DMS53 treated with DMSO at 0.1 percent for 48 hours (cell line): ENCODE measurements at regions not wholly inside any gene's neighbourhood (a gene's known extent, or its start where the extent isn't known, plus 50 kb on each side); places are given as distances from the start of the nearest gene placed in this dataset.

Experiments used
- DNase-seq: peaks from one replicate; lab custom pipeline; 2025; ENCODE audit not compliant: unreplicated experiment; lab: John Stamatoyannopoulos, UW

DNA sequence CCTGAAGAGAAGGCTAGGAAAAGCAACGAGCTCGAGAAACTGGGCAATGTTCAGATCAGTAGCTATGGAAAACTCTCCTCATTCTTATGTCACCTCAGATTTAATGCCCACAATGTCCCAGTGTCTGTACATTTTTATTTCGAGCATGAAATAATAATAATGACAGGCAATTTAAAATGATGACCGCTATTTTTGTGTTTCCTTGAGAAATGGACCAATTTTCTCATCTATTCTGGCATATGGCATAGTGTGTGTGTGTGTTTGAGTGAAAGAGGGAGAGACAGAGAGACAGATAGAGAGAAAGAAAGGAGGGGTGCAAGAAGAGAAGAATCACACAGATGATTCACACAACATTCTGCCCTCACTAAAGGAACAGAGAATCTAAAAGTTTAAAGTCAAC lies 119.1 kb upstream of the C1orf21 start:
- no peak for DNase-seq

DNA sequence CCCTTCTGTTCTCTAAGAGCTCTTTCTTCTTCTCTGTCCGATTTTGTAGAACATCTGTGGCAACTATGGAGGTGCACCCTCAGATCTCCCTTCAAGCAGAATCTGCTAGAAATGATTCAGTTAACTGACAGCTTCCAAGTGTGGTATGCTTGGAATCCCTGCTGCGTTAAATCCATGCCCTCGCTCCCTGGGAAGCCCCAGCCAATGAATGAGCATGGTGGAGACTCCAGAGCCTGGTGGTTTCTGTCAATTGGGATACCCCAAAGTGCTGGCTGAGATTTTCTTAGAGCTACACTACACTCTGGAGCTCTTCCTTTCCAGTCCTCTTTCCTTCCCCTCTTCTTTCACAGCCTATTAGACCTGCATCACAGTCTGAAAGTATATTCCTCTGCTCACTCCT lies 116.3 kb upstream of the C1orf21 start:
- DNase-seq, result no peak

DNA sequence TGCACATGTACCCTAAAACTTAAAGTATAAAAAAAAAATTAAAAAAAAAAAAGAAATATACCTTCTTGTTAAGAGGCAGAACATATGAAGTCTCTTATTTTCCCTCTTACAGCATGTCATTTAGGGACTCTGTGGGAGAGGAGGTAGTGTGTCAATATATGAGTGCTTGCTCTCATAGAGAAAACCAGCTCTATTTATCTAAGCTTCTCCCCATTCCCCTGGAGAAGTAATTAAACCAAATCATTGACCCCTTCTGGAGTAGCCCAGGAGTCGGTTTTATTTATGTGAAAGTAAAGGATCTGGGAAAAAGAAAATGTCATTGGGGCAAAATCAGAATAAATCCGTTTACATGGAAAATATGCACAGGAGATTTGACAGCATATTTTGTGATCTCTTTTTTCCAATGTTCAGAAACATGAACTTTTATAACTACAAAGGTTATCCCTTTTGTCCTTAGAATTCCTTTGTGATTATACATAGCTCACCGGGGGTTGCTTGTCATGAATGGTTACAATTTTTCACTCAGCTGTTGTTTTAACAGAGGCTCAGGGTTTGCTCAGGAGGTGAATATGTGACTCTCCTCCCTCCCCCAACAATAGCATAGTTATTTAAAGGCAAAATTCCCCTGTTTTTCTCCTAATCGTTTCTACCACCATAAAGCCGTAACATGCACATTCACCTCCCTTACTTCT lies 114.5 kb upstream of the C1orf21 start:
- no peak for DNase-seq

DNA sequence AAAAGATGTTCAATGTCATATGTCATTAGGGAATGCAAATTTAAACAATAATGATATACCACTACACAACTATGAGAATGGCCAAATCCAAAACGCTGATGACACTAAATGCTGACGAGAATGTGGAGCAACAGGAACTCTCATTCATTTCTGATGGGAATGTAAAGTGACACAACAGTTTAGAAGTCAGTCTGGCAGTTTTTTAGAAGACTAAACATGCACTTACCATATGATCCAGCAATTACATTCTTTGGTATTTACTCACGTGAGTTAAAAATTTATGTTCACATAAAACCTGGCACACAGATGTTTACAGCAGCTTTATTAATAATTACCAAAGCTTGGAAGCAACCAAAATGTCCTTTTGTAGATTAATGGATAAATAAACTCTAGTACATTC lies 110.4 kb upstream of the C1orf21 start:
- no peak for DNase-seq

DNA sequence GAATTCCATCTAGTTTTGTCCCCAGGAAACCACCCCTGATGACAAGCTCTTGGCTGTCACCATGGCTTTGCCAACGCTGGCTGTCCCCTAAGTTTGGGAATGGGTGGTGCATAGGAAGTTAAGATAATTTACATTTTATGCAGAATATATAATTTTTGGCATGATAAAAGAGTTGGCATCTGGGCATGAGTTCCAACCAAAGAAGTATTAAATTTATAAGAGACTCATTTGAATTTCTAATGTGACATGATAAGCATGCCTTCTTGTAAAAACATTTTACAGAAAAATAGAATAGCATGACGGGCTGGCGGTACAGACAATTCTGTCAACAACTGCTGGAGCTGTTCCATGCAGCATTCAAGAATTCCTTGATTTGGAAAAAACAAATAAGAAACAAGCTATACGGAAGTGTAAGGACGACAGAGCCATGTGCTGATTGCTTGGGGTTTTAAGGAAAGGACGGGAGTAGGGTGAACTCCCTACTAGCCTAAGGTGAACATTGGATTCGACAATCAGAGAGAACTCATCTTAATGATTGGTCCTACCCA lies 106.8 kb upstream of the C1orf21 start:
- DNase-seq, result no peak

DNA sequence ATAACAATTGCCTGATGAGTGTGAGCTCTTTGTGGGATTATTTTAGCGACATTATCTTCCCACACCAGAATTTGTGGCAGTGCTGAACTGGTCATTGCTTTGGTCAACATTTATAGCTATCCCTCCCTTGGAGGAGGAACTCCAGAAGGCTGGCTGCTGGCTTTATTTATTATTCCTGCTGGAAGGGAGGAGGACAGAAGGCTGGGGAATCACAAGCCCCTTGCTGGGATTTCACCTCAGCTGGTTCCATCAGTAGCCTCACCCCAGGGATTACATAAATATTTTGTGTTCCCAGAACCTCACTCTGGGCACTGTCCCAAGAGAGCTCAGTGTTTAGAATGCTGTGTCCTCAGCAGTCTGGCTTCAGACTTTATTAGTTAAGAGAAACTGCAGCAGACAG lies 102.8 kb upstream of the C1orf21 start:
- DNase-seq, result no peak

GRCh38 chr1:184284900-184285299 lies 101.9 kb upstream of the C1orf21 start:
- DNase-seq, result no peak

DNA sequence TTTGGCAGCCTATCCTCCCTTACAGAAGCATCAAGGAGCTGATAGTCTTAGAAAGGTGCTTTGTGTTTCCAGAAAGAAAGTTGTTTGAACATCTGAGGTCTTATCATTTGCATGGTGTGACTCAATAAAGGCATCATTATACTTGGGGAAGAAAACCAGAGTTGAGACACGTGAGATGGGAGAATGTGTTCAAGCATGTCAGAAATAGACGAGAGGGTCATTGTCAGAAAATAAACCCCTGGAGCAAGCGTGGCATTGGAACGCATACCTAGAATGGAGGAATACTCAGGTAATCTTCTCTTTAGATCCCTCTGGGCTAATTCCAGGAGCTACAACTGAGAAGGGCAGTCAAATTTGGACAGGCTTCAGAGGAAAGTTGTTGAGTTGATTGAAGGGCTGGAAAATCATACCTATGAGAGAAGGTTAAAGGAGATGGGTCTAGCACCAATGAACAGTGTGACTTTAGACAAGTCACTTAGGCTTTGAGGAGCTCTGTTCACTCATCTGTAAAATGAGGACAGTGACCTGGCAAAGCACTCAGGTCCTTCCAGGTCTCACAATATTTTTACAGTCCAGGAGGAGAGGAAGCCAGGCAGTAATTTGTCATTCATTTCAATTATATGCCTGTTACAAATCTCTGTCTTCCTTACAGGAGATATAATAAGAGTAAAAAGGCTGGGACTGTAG lies 101.3 kb upstream of the C1orf21 start:
- DNase-seq, result no peak

DNA sequence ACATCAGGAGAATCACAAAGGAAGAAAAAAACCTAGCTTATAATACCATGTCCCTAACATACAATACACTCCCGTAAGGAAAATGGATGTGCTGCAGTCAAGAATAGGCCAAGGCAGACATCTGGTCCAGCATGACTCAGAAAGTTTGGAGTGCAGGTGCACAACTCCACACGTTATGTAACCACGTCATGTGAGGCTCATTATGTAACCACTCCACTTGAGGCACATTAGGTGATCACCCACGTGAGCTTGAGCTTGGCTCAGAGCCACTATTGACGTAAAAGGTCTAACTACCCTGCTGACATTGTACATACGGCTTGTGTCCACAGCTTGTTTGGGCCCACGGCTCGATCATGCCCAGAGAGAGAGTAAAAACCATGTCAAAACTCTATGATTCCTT lies 99.8 kb upstream of the C1orf21 start:
- DNase-seq, result peak; percentile 56

DNA sequence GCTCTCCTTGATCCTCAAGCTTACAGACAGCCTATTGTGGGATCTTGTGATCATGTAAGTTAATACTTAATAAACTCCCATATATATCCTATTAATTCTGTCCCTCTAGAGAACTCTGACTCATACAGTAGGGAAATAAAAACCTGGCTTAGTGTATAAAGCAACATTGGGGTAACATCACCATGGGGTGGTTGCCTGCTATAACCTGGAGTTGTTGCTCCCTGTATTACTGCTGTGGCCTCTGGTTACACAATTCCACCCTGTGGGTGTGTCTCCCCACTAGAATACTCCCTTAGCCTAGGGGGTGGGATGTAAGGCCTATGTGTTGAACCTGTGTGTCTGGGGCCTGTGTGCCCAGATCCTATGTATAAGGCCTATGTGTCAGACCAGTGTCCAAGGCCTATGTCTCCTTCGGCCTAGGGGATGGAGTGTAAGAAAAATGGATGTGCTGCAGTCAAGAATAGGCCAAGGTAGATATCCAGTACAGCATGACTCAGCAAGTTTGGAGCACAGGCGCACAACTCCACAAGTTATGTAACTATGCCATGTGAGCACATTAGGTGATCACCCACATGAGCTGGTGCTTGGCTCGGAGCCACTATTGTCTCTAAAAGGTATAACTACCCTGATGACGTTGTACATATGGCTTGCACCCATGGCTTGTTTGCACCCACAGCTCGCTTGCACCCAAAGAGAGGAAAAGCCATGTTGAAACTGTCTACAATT lies 96.8 kb upstream of the C1orf21 start:
- no peak for DNase-seq

- DNase-seq, result no peak
Observed at GRCh38 chr1:184291701-184292100, 95.1 kb upstream of the C1orf21 start.

GRCh38 chr1:184292101-184292500 lies 94.7 kb upstream of the C1orf21 start:
- no peak for DNase-seq

GRCh38 chr1:184294101-184294500 lies 92.7 kb upstream of the C1orf21 start:
- no peak for DNase-seq

DNA sequence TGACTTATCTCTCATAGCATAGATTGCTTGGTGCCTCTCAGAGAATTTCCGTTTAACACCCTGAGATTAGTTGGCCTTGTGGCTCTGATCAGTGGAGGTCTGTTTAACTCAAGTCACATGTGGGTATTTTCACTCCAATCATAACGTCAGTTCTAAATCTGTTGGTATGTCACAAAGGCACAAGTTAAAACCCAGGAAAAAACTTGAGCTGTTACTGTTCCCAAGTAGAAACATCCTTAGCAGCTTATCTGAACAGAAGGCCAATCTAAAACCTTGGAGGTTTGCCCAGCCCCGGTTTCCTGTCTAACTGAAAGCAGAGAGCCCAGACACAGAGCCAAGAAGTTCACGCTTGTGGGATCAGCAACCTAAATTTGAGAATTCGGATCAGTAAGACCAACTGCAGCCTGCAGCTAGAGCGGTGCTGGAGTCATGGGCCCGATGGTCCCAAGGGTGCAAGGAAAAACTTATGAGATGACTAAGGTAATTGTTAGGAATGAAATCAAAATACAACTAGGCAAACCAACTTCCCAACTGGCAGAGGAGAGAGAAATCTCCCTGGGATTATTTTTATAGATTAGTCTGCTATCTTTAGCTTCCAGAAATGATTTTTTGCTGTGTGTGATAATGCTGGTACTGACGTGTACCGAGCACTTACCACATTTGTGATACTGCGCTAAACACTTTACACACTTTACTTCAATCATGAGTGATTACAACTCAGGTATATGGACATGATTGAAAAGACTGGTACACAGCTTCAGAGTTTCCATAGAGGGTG lies 90.2 kb upstream of the C1orf21 start:
- no peak for DNase-seq

- no peak for DNase-seq
Observed at GRCh38 chr1:184297244-184297750, 89.5 kb upstream of the C1orf21 start.

DNA sequence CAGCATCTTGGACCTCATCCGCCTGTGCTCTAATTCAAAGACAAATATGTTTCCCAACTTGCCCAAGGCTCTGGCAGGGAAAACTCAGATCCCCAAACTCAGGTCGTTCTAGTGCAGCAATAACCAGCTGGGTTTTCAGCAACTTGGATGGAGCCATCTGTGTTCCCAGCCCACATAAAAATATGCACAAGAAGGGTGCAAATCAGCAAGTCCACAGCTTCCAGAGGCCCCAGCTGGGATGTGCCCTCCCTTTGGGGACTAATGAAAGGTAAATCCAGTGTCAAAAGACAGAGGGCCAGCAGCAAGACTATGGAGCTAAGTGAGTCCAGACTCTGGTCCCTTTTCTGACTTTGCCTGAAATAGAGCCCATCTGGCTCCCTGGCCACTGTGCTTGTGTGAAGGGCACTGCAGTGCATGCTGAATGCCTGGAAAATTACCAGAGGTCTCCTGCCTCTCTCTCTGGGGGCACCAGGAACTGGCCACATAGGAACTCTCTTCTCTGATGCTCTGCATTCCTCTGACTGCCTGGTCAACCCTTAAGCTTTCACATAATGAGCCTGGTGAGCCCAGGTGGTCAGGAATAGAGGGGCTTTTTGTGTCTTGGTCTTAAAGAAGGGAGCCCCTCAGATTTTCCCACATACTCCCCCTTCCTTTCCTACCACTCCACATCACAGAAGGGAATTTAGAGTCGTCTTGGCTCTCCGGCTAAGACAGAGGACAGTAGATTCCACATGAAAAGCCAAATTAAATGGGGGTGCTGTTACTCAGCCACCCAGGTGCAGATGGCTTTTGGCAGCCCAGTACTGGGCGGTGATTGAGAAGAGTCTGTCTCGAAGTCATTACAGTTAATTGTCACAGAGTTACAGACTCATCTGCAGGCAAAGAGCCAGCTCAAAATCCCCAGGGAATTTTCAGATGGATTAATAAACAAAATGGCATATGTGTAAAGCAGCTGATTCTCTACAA lies 88.1 kb upstream of the C1orf21 start:
- DNase-seq, result no peak

- DNase-seq, result no peak
Observed at GRCh38 chr1:184299406-184299790, 87.4 kb upstream of the C1orf21 start.

DNA sequence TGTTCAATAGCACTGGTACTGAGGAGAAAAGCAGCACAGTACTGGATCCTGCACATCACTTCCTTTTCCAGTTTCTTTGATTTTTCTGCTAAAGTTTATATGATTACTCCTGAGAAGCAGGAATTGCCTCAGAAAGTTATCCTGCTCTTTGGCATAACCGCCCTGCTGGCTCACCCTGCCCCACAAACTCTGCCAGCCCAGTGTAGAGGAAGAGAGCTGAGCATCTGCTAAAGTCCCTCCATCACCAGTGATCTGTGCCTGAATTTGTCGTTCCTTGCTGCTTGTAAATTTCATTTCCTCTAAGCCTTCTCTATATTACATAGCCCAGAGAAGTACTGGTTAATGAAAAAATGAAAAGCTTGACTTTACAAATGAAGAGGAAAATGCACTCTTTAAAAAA lies 87.0 kb upstream of the C1orf21 start:
- no peak for DNase-seq

DNA sequence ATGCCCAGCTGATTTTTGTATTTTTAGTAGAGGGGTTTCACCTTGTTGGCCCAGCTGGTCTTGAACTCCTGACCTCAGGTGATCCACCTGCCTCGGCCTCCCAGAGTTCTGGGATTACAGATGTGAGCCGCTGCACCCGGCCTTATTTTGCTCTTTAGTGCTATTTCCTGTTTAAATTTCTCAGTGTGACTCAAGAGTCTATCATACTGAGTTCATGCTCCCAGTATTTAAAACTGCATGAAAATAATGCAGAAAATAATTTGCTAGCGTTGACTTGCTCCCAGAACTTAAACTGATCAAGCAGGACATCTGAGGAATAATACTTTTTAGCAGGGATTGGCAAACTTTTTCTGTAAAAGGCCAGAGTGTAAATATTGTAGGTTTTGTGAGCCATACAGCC lies 86.4 kb upstream of the C1orf21 start:
- DNase-seq, result no peak

- no peak for DNase-seq
Observed at GRCh38 chr1:184301227-184301626, 85.6 kb upstream of the C1orf21 start.
